ENCODE measurements at regions not wholly inside any gene's neighbourhood (a gene's known extent, or its start where the extent isn't known, plus 50 kb on each side); places are given as distances from the start of the nearest gene placed in this dataset.

- H2AK5ac ChIP-seq (ENCODE audit: low read depth, low read length), result no peak overlapping the region
- no peak overlapping the region for H3K27ac ChIP-seq (ENCODE audit: low read depth, low read length)
- H3K23me2 ChIP-seq (ENCODE audit: low read depth, low read length), result no peaks in the 10 kb centered on the region; the same call in 1 of the 2 replicates
- H4K20me1 ChIP-seq (replicated peaks in 1 of 2; ENCODE audit: control insufficient read depth in 1 of 2, insufficient read depth in 2 of 2, low read length in 2 of 2), result no peaks in the 10 kb centered on the region
- H3K9ac ChIP-seq (replicated peaks in 1 of 4; ENCODE audit: extremely low read depth in 1 of 4, low read depth in 3 of 4, low read length in 3 of 4), result no peak overlapping the region
- no peak overlapping the region for H2BK120ac ChIP-seq (replicated peaks; ENCODE audit: low read depth, low read length)
- no peak overlapping the region for H3K18ac ChIP-seq (ENCODE audit: extremely low read depth, low read length)
- H3K79me1 ChIP-seq (ENCODE audit: low read depth, low read length), result no peaks in the 10 kb centered on the region
- H4K91ac ChIP-seq (replicated peaks; ENCODE audit: insufficient read length, low read length), result no peak overlapping the region
- no peak overlapping the region for H3K23ac ChIP-seq (ENCODE audit: insufficient read length)
- no peaks in the 10 kb centered on the region for H3K9me3 ChIP-seq (ENCODE audit: insufficient read depth in 2 of 2, low read depth in 1 of 2, low read length in 1 of 2)
- H2BK15ac ChIP-seq (ENCODE audit: low read length), result no peak overlapping the region
- ChIA-PET POLR2A (ENCODE audit: partially characterized antibody) (no interaction called here), CTCF (ENCODE audit: partially characterized antibody) (interaction anchor here (1.3 to 2.9 kb wide), 2 partner anchors 11 to 146 kb away, joined by 3 to 7 read pairs; no protein-coding TSS in a partner anchor)
- H2BK5ac ChIP-seq (ENCODE audit: low read depth, low read length), result no peak overlapping the region
- H3K27me3 ChIP-seq (replicated peaks in 1 of 4; ENCODE audit: control insufficient read depth in 3 of 4, extremely low read depth in 1 of 4, insufficient read depth in 3 of 4, low read length in 3 of 4), result no peaks in the 10 kb centered on the region
- WGBS, 2 experiments (ENCODE audit: extremely low coverage in 1 of 2, insufficient coverage in 1 of 2, insufficient read length in 1 of 2, insufficient replicate concordance in 2 of 2, low coverage in 1 of 2, low lambda C conversion rate in 2 of 2, missing lambda C conversion rate in 1 of 2), result 91% methylated on average over 1 of the region's 1 CpG; no CpG with 5 or more reads in 1 of the 2 experiments
- H4K8ac ChIP-seq (ENCODE audit: extremely low read depth, insufficient read depth, low read length), result no peak overlapping the region
- no peaks in the 10 kb centered on the region for H3K79me2 ChIP-seq (ENCODE audit: control insufficient read depth in 1 of 2, insufficient read depth in 2 of 2, low read length in 2 of 2)
- no peak overlapping the region for H3K4me2 ChIP-seq (ENCODE audit: insufficient read depth in 1 of 2, low read depth in 2 of 2, low read length in 2 of 2)
- H4K5ac ChIP-seq (ENCODE audit: insufficient read length, low read depth, low read length), result no peak overlapping the region
- H3K4me1 ChIP-seq (replicated peaks in 1 of 4; ENCODE audit: control insufficient read depth in 3 of 4, insufficient read depth in 4 of 4, low read length in 3 of 4), result no peaks in the 10 kb centered on the region
- H3K56ac ChIP-seq (replicated peaks; ENCODE audit: insufficient read length, low read depth, low read length), result no peak overlapping the region
- DNase-seq (ENCODE audit: low read depth in 1 of 2, low spot score in 2 of 2), result no peak
- no peak overlapping the region for H3K4me3 ChIP-seq (ENCODE audit: extremely low read depth in 1 of 4, insufficient read depth in 2 of 4, low read depth in 3 of 4, low read length in 4 of 4)
- H2BK20ac ChIP-seq (ENCODE audit: low read length), result no peak overlapping the region
- H2AFZ ChIP-seq (ENCODE audit: low read length), result no peak overlapping the region
- H2BK12ac ChIP-seq (ENCODE audit: low read depth, low read length), result no peak overlapping the region
- no peaks in the 10 kb centered on the region for H3K36me3 ChIP-seq (ENCODE audit: control insufficient read depth in 2 of 4, insufficient read depth in 4 of 4, low read length in 3 of 4)
- H3K4ac ChIP-seq (replicated peaks; ENCODE audit: insufficient read length, low read depth, low read length), result no peak overlapping the region
- no peak overlapping the region for H3K14ac ChIP-seq (ENCODE audit: insufficient read length)
- FAIRE-seq, result no peak
- TF ChIP-seq CHD7 (IDR thresholded peaks at IDR 0.05; ENCODE audit: insufficient replicate concordance, low read length), result no peak
Observed at GRCh38 chr6:104537180-104537579, 322.5 kb downstream of the HACE1 start.

Data from H1 (cell line).